ENCODE measurements at regions not wholly inside any gene's neighbourhood (a gene's known extent, or its start where the extent isn't known, plus 50 kb on each side); places are given as distances from the start of the nearest gene placed in this dataset.

- Mint-ChIP-seq H3K4me3 (no peak overlapping the region), H3K9me3 (peaks cover 0 to 3% (median 0%) of the 10 kb centered on the region in 11 donors), H3K4me1 (no peaks in the 10 kb centered on the region), H3K27me3 (peaks cover 20 to 37% (median 25%) of the 10 kb centered on the region in 5 donors), H3K36me3 (no peaks in the 10 kb centered on the region), H3K27ac (no peak overlapping the region)
- no peak for ATAC-seq
- ChIA-PET POLR2A (no interaction called here), CTCF (no interaction called here)
- H3K36me3 ChIP-seq (ENCODE audit: control insufficient read depth in 2 of 3, insufficient read depth in 3 of 3, low read length in 3 of 3): no peaks in the 10 kb centered on the region
- no peak overlapping the region for H3K27ac ChIP-seq (ENCODE audit: low read depth, low read length)
- DNase-seq: no peak
- H3K4me1 ChIP-seq (ENCODE audit: control insufficient read depth in 2 of 2, insufficient read depth in 2 of 2, low read length in 2 of 2): no peaks in the 10 kb centered on the region
- no peaks in the 10 kb centered on the region for H3K9me3 ChIP-seq (ENCODE audit: control insufficient read depth in 2 of 3, low read length in 3 of 3)
- no peak overlapping the region for H3K4me3 ChIP-seq (ENCODE audit: low read length)
- H3K27me3 ChIP-seq (ENCODE audit: control insufficient read depth in 2 of 2, insufficient read depth in 2 of 2, low read length in 2 of 2): peaks cover 0 to 4% of the 10 kb centered on the region in 2 donors
- intact Hi-C loops (cut with micrococcal nuclease): no loop called here
Measured at GRCh38 chr6:148226284-148226683, 116.4 kb upstream of the SASH1 start.

- Mint-ChIP-seq H3K27me3 (peaks cover 20 to 29% (median 21%) of the 10 kb centered on the region in 5 donors), H3K9me3 (peaks cover 0 to 6% (median 0%) of the 10 kb centered on the region in 11 donors), H3K4me3 (no peak overlapping the region), H3K36me3 (no peaks in the 10 kb centered on the region), H3K4me1 (no peaks in the 10 kb centered on the region), H3K27ac (no peak overlapping the region)
- Histone ChIP-seq H3K36me3 (ENCODE audit: control insufficient read depth in 2 of 3, insufficient read depth in 3 of 3, low read length in 3 of 3) (no peaks in the 10 kb centered on the region), H3K4me3 (ENCODE audit: low read length) (no peak overlapping the region), H3K9me3 (ENCODE audit: control insufficient read depth in 2 of 3, low read length in 3 of 3) (no peaks in the 10 kb centered on the region), H3K27ac (ENCODE audit: low read depth, low read length) (no peak overlapping the region), H3K4me1 (ENCODE audit: control insufficient read depth in 2 of 2, insufficient read depth in 2 of 2, low read length in 2 of 2) (no peaks in the 10 kb centered on the region), H3K27me3 (ENCODE audit: control insufficient read depth in 2 of 2, insufficient read depth in 2 of 2, low read length in 2 of 2) (peaks cover 0 to 4% of the 10 kb centered on the region in 2 donors)
- DNase-seq (no peak), ATAC-seq (no peak)
- intact Hi-C loops (cut with micrococcal nuclease): no loop called here
- CTCF ChIA-PET: no interaction called here
- POLR2A ChIA-PET: no interaction called here
Measured at GRCh38 chr6:148231572-148231971, 111.1 kb upstream of the SASH1 start.

GRCh38 chr6:148235446-148235845 lies 107.2 kb upstream of the SASH1 start:
- Mint-ChIP-seq H3K9me3 (peaks cover 0 to 5% (median 0%) of the 10 kb centered on the region in 11 donors), H3K36me3 (no peaks in the 10 kb centered on the region), H3K4me3 (no peak overlapping the region), H3K4me1 (no peaks in the 10 kb centered on the region), H3K27me3 (peaks cover 15 to 33% (median 22%) of the 10 kb centered on the region in 5 donors), H3K27ac (no peak overlapping the region)
- ATAC-seq: no peak
- H3K4me3 ChIP-seq (ENCODE audit: low read length): no peak overlapping the region
- intact Hi-C loops (cut with micrococcal nuclease): no loop called here
- no peak for DNase-seq
- no peaks in the 10 kb centered on the region for H3K27me3 ChIP-seq (ENCODE audit: control insufficient read depth in 2 of 2, insufficient read depth in 2 of 2, low read length in 2 of 2)
- no peaks in the 10 kb centered on the region for H3K36me3 ChIP-seq (ENCODE audit: control insufficient read depth in 2 of 3, insufficient read depth in 3 of 3, low read length in 3 of 3)
- no peaks in the 10 kb centered on the region for H3K9me3 ChIP-seq (ENCODE audit: control insufficient read depth in 2 of 3, low read length in 3 of 3)
- POLR2A ChIA-PET: no interaction called here
- CTCF ChIA-PET: no interaction called here
- no peaks in the 10 kb centered on the region for H3K4me1 ChIP-seq (ENCODE audit: control insufficient read depth in 2 of 2, insufficient read depth in 2 of 2, low read length in 2 of 2)
- H3K27ac ChIP-seq (ENCODE audit: low read depth, low read length): no peak overlapping the region

DNA sequence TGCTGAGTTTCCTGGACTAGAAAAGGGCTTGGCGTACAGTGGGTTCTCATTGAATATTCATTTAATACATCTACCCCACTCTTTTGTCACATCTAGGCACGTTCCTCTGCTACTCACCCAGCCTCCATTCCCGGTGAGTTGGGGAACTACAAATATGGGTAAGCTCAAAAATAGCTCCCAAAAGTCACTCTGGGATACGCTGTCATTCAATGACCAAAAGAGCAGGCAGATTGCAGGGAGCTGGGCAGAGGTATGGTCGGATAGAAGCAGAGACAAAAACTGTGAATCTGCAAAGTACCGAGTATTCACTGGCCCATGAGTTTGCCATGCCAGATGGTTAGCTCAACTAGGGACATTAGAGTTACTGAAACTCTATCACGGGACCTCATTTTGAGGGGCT lies 103.9 kb upstream of the SASH1 start:
- H3K36me3 Mint-ChIP-seq: no peaks in the 10 kb centered on the region
- ChIA-PET POLR2A (no interaction called here), CTCF (no interaction called here)
- H3K4me3 ChIP-seq (ENCODE audit: low read length): no peak overlapping the region
- no peaks in the 10 kb centered on the region for H3K36me3 ChIP-seq (ENCODE audit: control insufficient read depth in 2 of 3, insufficient read depth in 3 of 3, low read length in 3 of 3)
- peaks cover 0 to 2% (median 0%) of the 10 kb centered on the region in 11 donors for H3K9me3 Mint-ChIP-seq
- no peak for ATAC-seq
- intact Hi-C loops (cut with micrococcal nuclease): no loop called here
- H3K27me3 Mint-ChIP-seq: peaks cover 18 to 33% (median 25%) of the 10 kb centered on the region in 5 donors
- H3K27ac Mint-ChIP-seq: no peak overlapping the region
- no peaks in the 10 kb centered on the region for H3K4me1 ChIP-seq (ENCODE audit: control insufficient read depth in 2 of 2, insufficient read depth in 2 of 2, low read length in 2 of 2)
- H3K4me1 Mint-ChIP-seq: no peaks in the 10 kb centered on the region
- no peaks in the 10 kb centered on the region for H3K9me3 ChIP-seq (ENCODE audit: control insufficient read depth in 2 of 3, low read length in 3 of 3)
- no peak for DNase-seq
- H3K27ac ChIP-seq (ENCODE audit: low read depth, low read length): no peak overlapping the region
- peaks cover 0 to 3% of the 10 kb centered on the region in 2 donors for H3K27me3 ChIP-seq (ENCODE audit: control insufficient read depth in 2 of 2, insufficient read depth in 2 of 2, low read length in 2 of 2)
- no peak overlapping the region for H3K4me3 Mint-ChIP-seq

DNA sequence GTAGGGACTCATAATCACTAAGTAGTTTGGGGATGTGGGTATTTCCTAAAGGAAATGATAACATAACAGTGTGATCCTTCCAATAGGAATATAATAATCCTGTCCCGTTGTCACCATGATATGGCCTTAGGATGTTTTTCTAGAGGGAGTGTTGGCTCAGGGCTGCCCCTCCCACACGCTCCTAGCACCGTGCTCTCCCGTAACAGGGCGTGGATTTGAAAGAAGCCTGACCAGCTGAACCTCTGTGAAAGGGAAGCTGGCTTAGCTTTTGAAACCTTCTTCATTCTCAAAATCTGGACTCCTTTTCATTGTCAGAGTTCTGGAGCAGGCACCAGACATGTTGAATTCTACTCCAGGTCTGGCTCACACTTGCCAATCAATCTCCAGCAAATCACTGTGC lies 103.4 kb upstream of the SASH1 start:
- CTCF ChIA-PET: no interaction called here

GRCh38 chr6:148239801-148240460 lies 102.7 kb upstream of the SASH1 start:
- no peak overlapping the region for H3K4me3 ChIP-seq (ENCODE audit: low read length)
- H3K4me1 Mint-ChIP-seq: no peaks in the 10 kb centered on the region
- no peaks in the 10 kb centered on the region for H3K36me3 ChIP-seq (ENCODE audit: control insufficient read depth in 2 of 3, insufficient read depth in 3 of 3, low read length in 3 of 3)
- ATAC-seq (no peak), DNase-seq (no peak)
- intact Hi-C loops (cut with micrococcal nuclease): no loop called here
- POLR2A ChIA-PET: no interaction called here
- no peak overlapping the region for H3K27ac ChIP-seq (ENCODE audit: low read depth, low read length)
- H3K27ac Mint-ChIP-seq: no peak overlapping the region
- H3K9me3 ChIP-seq (ENCODE audit: control insufficient read depth in 2 of 3, low read length in 3 of 3): no peaks in the 10 kb centered on the region
- no peak overlapping the region for H3K4me3 Mint-ChIP-seq
- peaks cover 15 to 35% (median 28%) of the 10 kb centered on the region in 5 donors for H3K27me3 Mint-ChIP-seq
- peaks cover 0 to 3% of the 10 kb centered on the region in 2 donors for H3K27me3 ChIP-seq (ENCODE audit: control insufficient read depth in 2 of 2, insufficient read depth in 2 of 2, low read length in 2 of 2)
- H3K4me1 ChIP-seq (ENCODE audit: control insufficient read depth in 2 of 2, insufficient read depth in 2 of 2, low read length in 2 of 2): no peaks in the 10 kb centered on the region
- no peaks in the 10 kb centered on the region for H3K9me3 Mint-ChIP-seq
- no peaks in the 10 kb centered on the region for H3K36me3 Mint-ChIP-seq
- CTCF ChIA-PET: no interaction called here

More for the DNA sequence above, 103.4 kb upstream of the SASH1 start:
- no peak overlapping the region for H3K4me3 Mint-ChIP-seq
- H3K9me3 ChIP-seq (ENCODE audit: control insufficient read depth in 2 of 3, low read length in 3 of 3): no peaks in the 10 kb centered on the region
- POLR2A ChIA-PET: no interaction called here
- no peak overlapping the region for H3K4me3 ChIP-seq (ENCODE audit: low read length)
- intact Hi-C loops (cut with micrococcal nuclease): no loop called here
- peaks cover 0 to 3% of the 10 kb centered on the region in 2 donors for H3K27me3 ChIP-seq (ENCODE audit: control insufficient read depth in 2 of 2, insufficient read depth in 2 of 2, low read length in 2 of 2)
- H3K27me3 Mint-ChIP-seq: peaks cover 18 to 37% (median 28%) of the 10 kb centered on the region in 5 donors
- DNase-seq (no peak), ATAC-seq (no peak)
- no peaks in the 10 kb centered on the region for H3K4me1 Mint-ChIP-seq
- H3K27ac Mint-ChIP-seq: no peak overlapping the region
- no peaks in the 10 kb centered on the region for H3K4me1 ChIP-seq (ENCODE audit: control insufficient read depth in 2 of 2, insufficient read depth in 2 of 2, low read length in 2 of 2)
- H3K36me3 Mint-ChIP-seq: no peaks in the 10 kb centered on the region
- no peaks in the 10 kb centered on the region for H3K36me3 ChIP-seq (ENCODE audit: control insufficient read depth in 2 of 3, insufficient read depth in 3 of 3, low read length in 3 of 3)
- no peak overlapping the region for H3K27ac ChIP-seq (ENCODE audit: low read depth, low read length)
- peaks cover 0 to 2% (median 0%) of the 10 kb centered on the region in 11 donors for H3K9me3 Mint-ChIP-seq

- POLR2A ChIA-PET: no interaction called here
- Mint-ChIP-seq H3K4me3 (no peak overlapping the region), H3K4me1 (no peaks in the 10 kb centered on the region), H3K9me3 (no peaks in the 10 kb centered on the region), H3K27ac (no peak overlapping the region), H3K27me3 (peaks cover 17 to 38% (median 28%) of the 10 kb centered on the region in 5 donors), H3K36me3 (no peaks in the 10 kb centered on the region)
- Histone ChIP-seq H3K27me3 (ENCODE audit: control insufficient read depth in 2 of 2, insufficient read depth in 2 of 2, low read length in 2 of 2) (peaks cover 0 to 3% of the 10 kb centered on the region in 2 donors), H3K9me3 (ENCODE audit: control insufficient read depth in 2 of 3, low read length in 3 of 3) (no peaks in the 10 kb centered on the region), H3K4me3 (ENCODE audit: low read length) (no peak overlapping the region), H3K4me1 (ENCODE audit: control insufficient read depth in 2 of 2, insufficient read depth in 2 of 2, low read length in 2 of 2) (no peaks in the 10 kb centered on the region), H3K27ac (ENCODE audit: low read depth, low read length) (no peak overlapping the region), H3K36me3 (ENCODE audit: control insufficient read depth in 2 of 3, insufficient read depth in 3 of 3, low read length in 3 of 3) (no peaks in the 10 kb centered on the region)
- DNase-seq (no peak), ATAC-seq (no peak)
- intact Hi-C loops (cut with micrococcal nuclease): no loop called here
- CTCF ChIA-PET: no interaction called here
Measured at GRCh38 chr6:148240461-148240840, 102.2 kb upstream of the SASH1 start.

All from naive thymus-derived CD4-positive, alpha-beta T cell (primary cell).